Activated effector memory CD4-positive, alpha-beta T cell treated with anti-CD3 and anti-CD28 coated beads, Interleukin-2, amount 50 U/mL, for 16 hours (primary cell): ENCODE measurements at regions not wholly inside any gene's neighbourhood (a gene's known extent, or its start where the extent isn't known, plus 50 kb on each side); places are given as distances from the start of the nearest gene placed in this dataset.

Experiments
- DNase-seq: peaks from one replicate; pipeline ENCODE4 v3.0.0-alpha.2; 2020

- no peak for DNase-seq
Measured at GRCh38 chr2:30055548-30055947, 91.3 kb upstream of the YPEL5 start.

- DNase-seq, result no peak
Measured at GRCh38 chr2:30060562-30060961, 86.2 kb upstream of the YPEL5 start.

GRCh38 chr2:30068067-30068466 is 78.7 kb upstream of the YPEL5 start:
- no peak for DNase-seq

GRCh38 chr2:30072250-30072842 is 74.5 kb upstream of the YPEL5 start:
- peak; percentile 78 for DNase-seq

GRCh38 chr2:30073523-30073922 is 73.3 kb upstream of the YPEL5 start:
- no peak for DNase-seq

GRCh38 chr2:30074023-30074422 is 72.8 kb upstream of the YPEL5 start:
- no peak for DNase-seq

GRCh38 chr2:30078521-30078920 is 68.3 kb upstream of the YPEL5 start:
- DNase-seq, result no peak

GRCh38 chr2:30084915-30085314 is 61.9 kb upstream of the YPEL5 start:
- DNase-seq, result no peak

GRCh38 chr2:30089171-30089570 is 57.6 kb upstream of the YPEL5 start:
- no peak for DNase-seq

GRCh38 chr2:30095402-30095801 is 51.4 kb upstream of the YPEL5 start:
- no peak for DNase-seq

- DNase-seq, result no peak
Measured at GRCh38 chr2:30096451-30096850, 50.4 kb upstream of the YPEL5 start.
